ACHN (cell line): ENCODE measurements at regions not wholly inside any gene's neighbourhood (a gene's known extent, or its start where the extent isn't known, plus 50 kb on each side); places are given as distances from the start of the nearest gene placed in this dataset.

ENCODE experiments used
- DNase-seq: peaks from one replicate; pipeline ENCODE4 v3.0.0-alpha.2; 2015
- in situ Hi-C: cut with HindIII; loops from 2 replicates; pipeline ENCODE4 v1.10.0; 2017; ENCODE audit warnings: low sequenced_read_pairs, low pct_ligation_motif_present, low pct_unique_long_range_greater_than_20kb

DNA sequence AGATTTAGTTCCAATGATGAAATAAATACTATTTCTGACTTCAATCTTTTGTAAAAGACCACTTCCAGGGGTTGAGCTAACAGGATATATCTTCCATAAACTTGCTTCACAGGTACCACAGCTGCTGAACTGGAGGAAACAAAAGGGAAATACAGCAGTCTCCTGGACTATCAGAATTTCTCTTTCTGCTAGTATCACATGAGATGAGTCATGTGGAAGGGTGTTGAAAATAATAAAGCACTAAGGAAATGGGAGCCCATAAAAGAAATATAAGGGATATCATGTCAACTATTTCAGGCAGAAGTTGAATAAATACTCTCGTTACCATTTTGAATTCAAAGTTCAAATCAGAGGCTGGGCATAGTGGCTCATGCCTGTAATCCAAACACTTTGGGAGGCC lies 250.3 kb upstream of the NFE2L3 start:
- DNase-seq: no peak
- in situ Hi-C loops: no loop called here

DNA sequence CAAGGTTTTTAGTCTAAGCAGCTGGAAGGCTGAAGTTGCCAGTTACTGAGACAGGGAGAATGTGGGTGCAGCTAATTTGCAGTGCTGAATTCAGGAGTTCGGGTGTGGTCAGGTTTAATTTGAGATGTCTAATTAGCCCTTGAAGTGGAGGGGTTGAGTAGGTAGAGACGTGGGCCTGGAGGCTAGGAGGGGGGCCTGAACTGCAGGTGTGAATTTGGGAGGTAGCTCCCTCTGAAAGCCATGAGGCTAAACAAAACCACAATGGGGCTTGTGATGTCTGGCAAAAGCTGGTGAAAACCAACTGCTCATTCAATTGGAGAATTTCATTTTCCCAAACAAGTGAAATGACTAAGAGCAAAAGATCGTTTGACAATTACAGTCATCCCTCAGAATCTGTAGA lies 246.0 kb upstream of the NFE2L3 start:
- in situ Hi-C loops: no loop called here
- DNase-seq: no peak

DNA sequence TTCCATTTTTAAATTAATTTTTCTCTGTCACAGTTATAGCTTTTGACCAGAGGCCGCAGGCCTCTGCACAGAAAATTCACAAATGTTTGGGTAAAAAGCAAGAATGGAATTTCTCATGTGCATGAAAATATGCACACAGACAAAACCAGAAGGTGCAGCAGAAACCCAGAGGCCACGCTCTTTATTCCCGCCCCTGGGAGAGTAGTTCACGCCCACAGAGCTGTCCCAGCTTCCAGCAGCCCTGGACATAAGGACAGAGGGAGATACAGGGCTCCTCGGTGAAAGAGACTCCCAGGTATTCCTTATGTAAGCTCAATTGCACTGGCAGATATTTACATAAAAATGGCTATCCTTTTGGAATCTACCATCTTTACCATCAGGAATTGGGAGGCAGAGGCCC lies 245.2 kb upstream of the NFE2L3 start:
- DNase-seq: no peak
- in situ Hi-C loops: no loop called here

- in situ Hi-C loops: no loop called here
- no peak for DNase-seq
Observed at GRCh38 chr7:25907214-25907613, 244.8 kb upstream of the NFE2L3 start.

- in situ Hi-C loops: no loop called here
- DNase-seq: no peak
Observed at GRCh38 chr7:25907731-25908130, 244.3 kb upstream of the NFE2L3 start.

DNA sequence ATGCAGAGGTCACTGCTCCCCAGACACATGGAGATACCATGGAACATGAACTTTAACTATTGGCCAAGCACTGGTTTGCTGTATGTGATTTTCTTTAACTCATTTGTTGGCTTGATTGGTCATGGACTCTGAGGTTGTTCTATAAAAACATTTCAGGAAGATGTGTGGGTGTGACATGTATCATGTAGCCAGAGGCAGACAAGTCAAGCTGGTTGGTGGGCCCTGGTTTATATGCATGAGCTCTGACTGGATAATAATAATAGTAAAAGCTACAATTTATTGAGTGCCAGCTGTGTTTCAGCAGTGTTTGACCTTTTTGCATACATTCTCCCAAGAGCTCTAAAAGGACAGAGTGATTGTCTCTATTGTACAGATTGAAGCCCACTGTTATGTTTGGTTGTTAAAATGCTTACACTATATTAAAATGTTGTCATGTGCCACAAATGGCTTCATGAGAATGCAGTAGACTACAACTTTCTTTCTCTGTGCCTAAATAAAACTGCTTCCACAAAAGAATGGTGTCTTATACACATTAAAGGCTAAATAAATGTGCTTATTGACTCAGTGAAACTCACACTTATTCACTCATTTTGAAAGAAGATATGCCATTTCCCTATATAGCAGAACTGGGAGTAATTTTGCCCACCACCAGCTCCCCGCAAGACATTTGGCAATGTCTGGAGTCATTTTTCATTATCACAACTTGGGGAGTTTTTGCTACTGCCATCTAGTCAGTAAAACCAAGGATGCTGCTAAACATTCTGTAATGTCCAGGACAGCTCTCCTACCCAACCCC lies 243.6 kb upstream of the NFE2L3 start:
- in situ Hi-C loops: no loop called here
- DNase-seq: no peak

DNA sequence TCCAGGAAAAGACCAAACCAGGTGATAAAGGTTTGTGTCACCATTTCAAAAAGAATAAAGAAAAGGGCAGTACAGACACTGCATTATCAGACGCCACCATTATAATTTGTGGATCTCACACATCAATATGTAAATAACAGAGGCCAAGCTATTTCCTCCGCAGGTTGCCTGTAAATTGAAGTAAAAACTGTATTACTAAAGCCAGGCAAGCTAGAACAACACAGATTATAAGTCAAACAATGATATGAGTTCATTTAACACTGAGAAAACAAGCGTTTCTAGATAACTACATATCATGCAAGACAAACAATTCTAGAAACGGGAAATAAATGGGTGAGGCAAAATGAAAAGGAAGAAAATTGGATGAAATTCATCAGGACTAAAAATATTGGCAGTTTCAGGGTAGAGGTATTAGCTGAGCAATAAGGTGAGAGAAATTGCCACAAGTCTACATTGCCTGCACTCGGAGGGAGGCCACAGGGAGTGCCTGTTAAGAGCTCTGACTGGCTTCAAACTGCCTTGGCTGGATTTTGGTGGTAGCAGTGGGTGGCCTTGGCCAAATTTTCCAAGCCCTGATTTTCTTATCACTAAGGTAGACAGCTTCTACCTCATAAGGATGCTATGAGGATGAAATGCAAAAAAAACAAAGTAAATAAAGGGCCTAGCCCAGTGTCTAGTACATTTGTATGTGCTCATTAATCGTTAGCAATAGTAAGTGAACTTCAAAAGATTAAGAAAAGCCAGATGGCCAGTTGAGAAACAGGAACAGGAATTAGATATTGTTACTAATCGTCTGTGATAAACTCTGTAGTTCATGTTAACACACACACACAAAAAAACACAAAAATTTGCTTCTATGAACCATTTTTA lies 240.0 kb upstream of the NFE2L3 start:
- DNase-seq: no peak

GRCh38 chr7:25913598-25914224 lies 238.3 kb upstream of the NFE2L3 start:
- in situ Hi-C loops: no loop called here
- no peak for DNase-seq

More for the DNA sequence above, 240.0 kb upstream of the NFE2L3 start:
- in situ Hi-C loops: no loop called here

DNA sequence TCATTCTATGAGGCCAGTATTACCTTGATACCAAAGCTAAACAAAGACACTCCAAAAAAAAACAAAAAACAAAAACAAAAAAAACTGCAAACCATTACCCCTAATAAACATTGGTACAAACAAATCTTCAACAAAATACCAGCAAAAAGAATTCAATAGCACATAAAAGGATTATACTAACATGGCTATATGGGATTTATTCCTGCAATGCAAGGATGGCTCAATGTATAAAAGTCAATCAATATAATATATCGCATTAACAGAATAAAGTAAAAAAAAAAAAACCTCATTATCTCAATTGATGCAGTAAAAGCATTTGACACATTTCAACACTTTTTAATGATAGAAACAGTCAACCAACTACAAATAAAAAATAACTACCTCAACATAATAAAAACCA lies 233.3 kb upstream of the NFE2L3 start:
- in situ Hi-C loops: no loop called here
- no peak for DNase-seq

DNA sequence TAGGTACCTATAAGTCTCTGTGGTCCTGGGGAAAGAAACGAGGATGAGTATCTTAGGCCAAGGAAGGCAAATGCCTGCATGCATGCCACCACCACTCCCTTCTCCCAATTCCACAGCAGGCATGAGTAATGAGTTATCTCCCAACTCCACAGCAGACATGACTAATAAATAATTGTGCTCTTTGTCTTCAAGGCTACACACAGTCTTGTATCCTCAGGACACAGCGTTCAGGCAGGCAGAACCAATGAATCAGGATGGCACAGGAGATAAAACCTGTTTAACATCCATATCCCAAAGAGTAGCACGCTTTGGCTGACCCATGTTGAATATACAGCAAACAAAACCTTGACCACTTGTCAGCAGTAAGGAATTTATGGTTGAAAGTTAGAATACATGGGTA lies 229.7 kb upstream of the NFE2L3 start:
- no peak for DNase-seq
- in situ Hi-C loops: no loop called here

DNA sequence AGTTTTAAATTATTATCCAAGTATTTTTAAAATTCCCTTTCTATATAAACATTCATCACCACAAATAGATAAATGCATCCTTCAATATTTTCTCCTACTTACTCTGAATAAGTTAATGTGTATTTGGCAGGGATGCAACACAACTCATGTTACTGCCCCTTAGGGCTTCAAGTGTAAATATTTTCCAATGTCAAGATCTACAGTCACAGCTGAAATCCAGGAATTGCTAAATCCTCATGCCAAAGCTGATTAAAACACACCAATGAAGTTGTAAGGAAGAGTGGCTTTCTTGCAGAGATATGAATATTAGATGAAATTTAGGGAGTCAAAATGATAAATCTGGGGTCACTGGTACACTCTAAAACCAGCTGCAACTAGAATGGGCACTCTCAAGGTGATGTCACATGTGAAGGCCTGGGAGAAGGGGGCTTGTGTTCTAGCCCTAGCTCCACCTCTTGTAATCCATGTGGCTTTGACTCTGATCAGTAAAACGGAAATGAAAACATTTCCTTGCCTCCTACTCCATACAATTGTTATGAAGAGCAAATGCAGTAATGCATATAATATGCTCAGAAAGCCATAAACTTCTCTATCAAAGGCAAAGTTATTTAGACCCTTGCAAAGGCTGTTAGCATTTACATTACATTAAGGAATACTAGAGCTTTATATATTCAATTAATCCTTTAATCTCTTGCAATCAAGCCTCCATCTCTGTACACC lies 228.1 kb upstream of the NFE2L3 start:
- in situ Hi-C loops: no loop called here
- no peak for DNase-seq

- in situ Hi-C loops: no loop called here
- no peak for DNase-seq
Observed at GRCh38 chr7:25926009-25926408, 226.0 kb upstream of the NFE2L3 start.

GRCh38 chr7:25926451-25926850 lies 225.5 kb upstream of the NFE2L3 start:
- in situ Hi-C loops: no loop called here
- no peak for DNase-seq

DNA sequence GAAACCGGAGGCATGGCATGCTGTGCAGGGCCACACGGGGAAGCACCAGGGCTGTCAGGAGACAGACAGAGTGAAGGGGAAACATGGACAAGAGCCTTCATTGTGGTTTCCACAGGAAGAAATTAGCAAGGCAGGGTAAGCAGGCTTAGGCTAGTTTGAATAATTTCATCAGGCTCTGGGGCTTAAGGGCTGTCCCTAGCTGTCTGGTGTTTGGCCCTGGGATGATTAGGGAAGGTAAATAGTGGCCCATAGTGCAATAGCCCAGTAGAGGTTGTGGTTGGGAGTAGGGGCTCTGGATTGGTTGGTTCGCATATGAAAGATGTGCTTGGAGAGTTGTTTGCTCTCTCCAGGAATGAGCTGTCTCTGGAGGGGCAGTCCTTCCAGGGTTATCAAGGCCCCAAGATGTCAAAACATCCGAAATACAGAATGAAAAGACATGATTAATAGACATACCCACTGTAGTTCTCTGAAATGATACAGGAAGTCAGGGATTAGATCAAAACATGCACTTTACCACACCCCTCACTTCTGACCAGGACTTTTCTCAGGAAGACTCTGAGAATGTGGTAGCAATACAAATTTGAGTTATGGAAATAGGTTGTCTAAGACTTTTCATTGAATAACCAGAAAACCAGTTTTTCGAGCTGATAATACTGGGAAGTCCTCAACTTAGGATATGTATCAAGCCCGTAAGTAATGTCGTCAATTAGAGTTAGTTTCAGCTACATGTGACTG lies 224.9 kb upstream of the NFE2L3 start:
- in situ Hi-C loops: no loop called here
- no peak for DNase-seq

DNA sequence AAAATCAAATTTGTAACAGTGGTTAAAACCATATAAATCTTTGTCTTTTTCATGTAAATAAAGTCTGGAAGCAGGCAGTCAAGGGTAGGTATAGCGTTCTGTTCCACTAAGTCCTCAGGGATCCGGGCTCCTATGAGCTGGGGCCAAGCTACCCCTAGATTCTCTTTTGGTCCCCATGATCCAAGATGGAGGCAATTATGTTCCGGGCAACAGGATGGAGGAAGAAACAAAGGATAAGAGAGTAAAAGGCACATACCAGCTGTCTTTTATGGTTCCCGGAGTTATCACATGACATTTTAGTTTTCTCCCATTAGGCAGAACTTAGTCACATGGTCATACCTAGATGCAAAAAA lies 224.4 kb upstream of the NFE2L3 start:
- in situ Hi-C loops: no loop called here
- no peak for DNase-seq

GRCh38 chr7:25928549-25929330 lies 223.3 kb upstream of the NFE2L3 start:
- in situ Hi-C loops: no loop called here
- no peak for DNase-seq

GRCh38 chr7:25929448-25929847 lies 222.6 kb upstream of the NFE2L3 start:
- DNase-seq: no peak
- in situ Hi-C loops: no loop called here
